Naive B cell (primary cell): ENCODE measurements at regions not wholly inside any gene's neighbourhood (a gene's known extent, or its start where the extent isn't known, plus 50 kb on each side); places are given as distances from the start of the nearest gene placed in this dataset.

Experiments used
- ATAC-seq, 2 donors: fragments of 150-1000 bp; cut with Tn5 transposase; 2 replicates each; pipeline ENCODE4 v1.10.0; 2021; ENCODE audit warnings: low read depth in 2 of 2, mild to moderate bottlenecking in 2 of 2, moderate library complexity in 2 of 2
- DNase-seq: peaks from one replicate; pipeline ENCODE4 v3.0.0; 2022
- H3K27ac Mint-ChIP-seq, 6 donors: one replicate each; pipeline ENCODE4 v1.8.0; 2020 to 2022; ENCODE audit warnings: mild to moderate bottlenecking in 6 of 6, mixed read lengths in 6 of 6, moderate library complexity in 5 of 6, inconsistent platforms in 2 of 6
- H3K27me3 Mint-ChIP-seq, 3 donors: one replicate each; pipeline ENCODE4 v1.8.0; 2021 to 2022; ENCODE audit warnings: mixed read lengths in 3 of 3, mild to moderate bottlenecking in 1 of 3
- H3K36me3 Mint-ChIP-seq, 2 donors: one replicate each; pipeline ENCODE4 v1.8.0; 2020 to 2022; ENCODE audit warnings: mixed read lengths in 2 of 2, inconsistent platforms in 1 of 2, mild to moderate bottlenecking in 1 of 2
- H3K4me1 Mint-ChIP-seq, 3 donors: one replicate each; pipeline ENCODE4 v1.8.0; 2020 to 2022; ENCODE audit warnings: mixed read lengths in 3 of 3, inconsistent platforms in 1 of 3, mild to moderate bottlenecking in 1 of 3, moderate library complexity in 1 of 3
- H3K4me3 Mint-ChIP-seq, 8 donors: one replicate each; pipeline ENCODE4 v1.8.0; 2020 to 2022; ENCODE audit warnings: mild to moderate bottlenecking in 8 of 8, mixed read lengths in 8 of 8, moderate library complexity in 8 of 8, inconsistent platforms in 2 of 8
- H3K9me3 Mint-ChIP-seq, 7 donors: one replicate each; pipeline ENCODE4 v1.8.0; 2020 to 2022; ENCODE audit warnings: mixed read lengths in 7 of 7, mild to moderate bottlenecking in 5 of 7, inconsistent platforms in 2 of 7, moderate library complexity in 1 of 7

DNA sequence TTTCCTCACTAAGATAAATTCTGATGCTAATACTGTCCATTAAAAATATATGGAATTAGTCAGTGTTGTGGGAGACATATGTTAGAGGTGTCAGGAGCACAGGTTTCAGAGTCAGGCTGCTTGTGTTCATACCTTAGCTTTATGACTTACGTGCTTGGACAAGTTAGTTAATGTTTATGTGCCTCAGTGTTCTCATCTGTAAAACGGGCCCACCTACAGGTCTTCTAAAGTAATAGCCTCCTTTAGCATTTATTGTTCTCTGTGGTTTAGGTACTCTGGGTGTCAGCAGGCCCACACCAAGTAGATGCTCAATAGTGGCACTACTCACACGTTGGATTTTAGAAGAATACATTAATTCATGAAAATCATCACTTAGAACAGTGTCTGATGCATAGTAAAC is 308.7 kb upstream of the ZC3H12C start:
- no peak for ATAC-seq
- Mint-ChIP-seq H3K27ac (no peak overlapping the region), H3K36me3 (no peaks in the 10 kb centered on the region), H3K27me3 (peaks cover 0 to 13% (median 0%) of the 10 kb centered on the region in 3 donors), H3K9me3 (no peaks in the 10 kb centered on the region), H3K4me1 (no peaks in the 10 kb centered on the region), H3K4me3 (no peak overlapping the region)
- no peak for DNase-seq

DNA sequence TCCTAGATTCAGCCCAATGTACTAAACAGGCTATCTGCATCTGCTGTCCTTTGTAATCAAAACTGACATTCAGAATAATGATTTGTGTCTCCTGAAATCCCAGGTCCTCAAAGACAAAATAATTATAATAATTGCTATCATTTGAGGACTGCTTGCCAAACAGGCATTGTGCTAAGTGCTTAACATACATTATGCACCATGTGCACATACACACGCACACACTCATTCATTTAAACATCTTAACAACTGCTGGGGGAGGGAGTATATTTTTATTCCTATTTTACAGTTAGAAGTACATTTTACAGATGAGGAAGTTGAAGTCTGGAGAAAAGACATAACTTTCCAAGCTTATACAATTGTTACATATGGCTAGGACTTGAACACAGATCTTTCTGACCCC is 308.0 kb upstream of the ZC3H12C start:
- DNase-seq (no peak), ATAC-seq (no peak)
- Mint-ChIP-seq H3K4me3 (no peak overlapping the region), H3K27me3 (peaks cover 0 to 13% (median 0%) of the 10 kb centered on the region in 3 donors), H3K4me1 (no peaks in the 10 kb centered on the region), H3K27ac (no peak overlapping the region), H3K36me3 (no peaks in the 10 kb centered on the region), H3K9me3 (no peaks in the 10 kb centered on the region)

DNA sequence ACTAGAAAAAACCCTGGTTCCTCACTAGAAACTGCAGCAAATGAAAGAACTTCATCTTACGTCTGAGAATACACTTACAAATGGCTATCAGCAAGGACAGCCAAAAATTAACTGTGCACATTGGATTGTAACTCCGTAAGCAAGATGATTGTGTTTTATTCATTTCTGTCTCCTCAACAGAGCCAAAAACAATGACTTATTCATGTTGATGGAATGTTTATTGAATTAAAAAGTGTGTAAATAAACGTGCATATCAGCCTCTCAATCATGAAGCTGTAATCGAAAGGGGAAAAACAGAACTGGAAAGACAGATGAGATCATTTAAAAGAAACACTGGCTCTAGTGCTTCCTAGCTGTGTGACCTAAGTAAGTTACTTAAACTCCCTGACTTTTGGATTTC is 307.5 kb upstream of the ZC3H12C start:
- no peak for DNase-seq
- no peak for ATAC-seq
- no peaks in the 10 kb centered on the region for H3K9me3 Mint-ChIP-seq
- no peaks in the 10 kb centered on the region for H3K4me1 Mint-ChIP-seq
- no peak overlapping the region for H3K4me3 Mint-ChIP-seq
- H3K27me3 Mint-ChIP-seq, result peaks cover 0 to 13% (median 0%) of the 10 kb centered on the region in 3 donors
- H3K27ac Mint-ChIP-seq, result no peak overlapping the region
- H3K36me3 Mint-ChIP-seq, result no peaks in the 10 kb centered on the region

GRCh38 chr11:109788948-109789490 is 304.2 kb upstream of the ZC3H12C start:
- no peak for DNase-seq
- Mint-ChIP-seq H3K27me3 (peaks cover 0 to 10% (median 0%) of the 10 kb centered on the region in 3 donors), H3K4me1 (no peaks in the 10 kb centered on the region), H3K4me3 (no peak overlapping the region), H3K36me3 (no peaks in the 10 kb centered on the region), H3K9me3 (no peaks in the 10 kb centered on the region), H3K27ac (peak overlapping the region in 1 of 6 donors; percentile 45)
- no peak for ATAC-seq

GRCh38 chr11:109789901-109790300 is 303.3 kb upstream of the ZC3H12C start:
- H3K4me3 Mint-ChIP-seq, result no peak overlapping the region
- DNase-seq, result no peak
- no peaks in the 10 kb centered on the region for H3K9me3 Mint-ChIP-seq
- H3K36me3 Mint-ChIP-seq, result no peaks in the 10 kb centered on the region
- no peaks in the 10 kb centered on the region for H3K4me1 Mint-ChIP-seq
- no peak for ATAC-seq
- no peak overlapping the region for H3K27ac Mint-ChIP-seq
- peaks cover 0 to 8% (median 0%) of the 10 kb centered on the region in 3 donors for H3K27me3 Mint-ChIP-seq

DNA sequence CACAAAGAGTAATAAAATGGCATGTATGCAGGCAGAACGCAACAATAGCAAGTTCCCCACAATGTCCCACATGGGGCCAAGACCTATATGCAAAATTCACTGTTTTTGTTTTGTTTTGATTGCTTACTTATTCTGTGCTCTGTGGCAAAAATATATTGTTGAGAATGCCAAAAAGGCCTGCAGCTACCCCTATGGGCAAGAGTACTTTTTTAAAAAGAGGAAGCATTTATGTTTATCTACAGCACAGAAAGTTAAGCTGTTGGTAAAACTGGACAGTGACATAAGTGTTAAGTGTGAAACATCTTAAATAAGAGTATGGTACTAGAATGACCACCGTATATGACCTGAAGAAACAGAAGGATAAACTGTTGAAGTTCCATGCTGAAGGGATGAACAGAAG is 301.9 kb upstream of the ZC3H12C start:
- no peaks in the 10 kb centered on the region for H3K9me3 Mint-ChIP-seq
- H3K4me1 Mint-ChIP-seq, result no peaks in the 10 kb centered on the region
- DNase-seq, result no peak
- no peak overlapping the region for H3K4me3 Mint-ChIP-seq
- ATAC-seq, result no peak
- peaks cover 0 to 3% of the 10 kb centered on the region in 2 donors for H3K36me3 Mint-ChIP-seq
- H3K27ac Mint-ChIP-seq, result no peak overlapping the region
- peaks cover 0 to 8% (median 0%) of the 10 kb centered on the region in 3 donors for H3K27me3 Mint-ChIP-seq

- no peak for DNase-seq
- no peaks in the 10 kb centered on the region for H3K9me3 Mint-ChIP-seq
- no peak for ATAC-seq
- H3K4me1 Mint-ChIP-seq, result no peaks in the 10 kb centered on the region
- no peaks in the 10 kb centered on the region for H3K27me3 Mint-ChIP-seq
- H3K27ac Mint-ChIP-seq, result no peak overlapping the region
- H3K4me3 Mint-ChIP-seq, result no peak overlapping the region
- H3K36me3 Mint-ChIP-seq, result peaks cover 0 to 5% of the 10 kb centered on the region in 2 donors
Observed at GRCh38 chr11:109794501-109794900, 298.7 kb upstream of the ZC3H12C start.

GRCh38 chr11:109795234-109795633 is 298.0 kb upstream of the ZC3H12C start:
- peaks cover 0 to 4% (median 2%) of the 10 kb centered on the region in 7 donors for H3K9me3 Mint-ChIP-seq
- H3K36me3 Mint-ChIP-seq, result peaks cover 0 to 5% of the 10 kb centered on the region in 2 donors
- no peak overlapping the region for H3K4me3 Mint-ChIP-seq
- no peak for DNase-seq
- H3K27ac Mint-ChIP-seq, result no peak overlapping the region
- H3K4me1 Mint-ChIP-seq, result no peaks in the 10 kb centered on the region
- no peaks in the 10 kb centered on the region for H3K27me3 Mint-ChIP-seq
- no peak for ATAC-seq

DNA sequence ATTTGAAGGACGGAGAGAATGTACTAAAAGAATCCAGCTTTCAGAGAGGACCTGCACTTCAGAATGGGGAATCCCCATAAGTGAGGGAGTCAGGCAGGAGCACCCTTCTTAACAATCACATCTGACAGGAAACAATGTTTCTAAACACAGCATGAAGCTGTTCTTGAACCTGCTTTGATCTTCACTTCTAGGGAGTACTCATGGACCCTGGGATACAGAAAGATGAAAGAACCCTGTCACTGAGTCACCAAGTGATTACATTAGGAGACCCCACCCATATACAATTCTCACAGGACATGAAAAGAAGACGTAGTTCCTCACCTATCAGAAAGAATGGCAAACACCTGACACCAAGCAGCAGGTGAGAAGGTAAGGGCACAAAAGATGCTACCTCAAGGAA is 296.9 kb upstream of the ZC3H12C start:
- H3K4me1 Mint-ChIP-seq, result no peaks in the 10 kb centered on the region
- ATAC-seq, result no peak

GRCh38 chr11:109798521-109798920 is 294.7 kb upstream of the ZC3H12C start:
- no peak for ATAC-seq
- Mint-ChIP-seq H3K4me3 (no peak overlapping the region), H3K27me3 (peaks cover 0 to 8% (median under 1%) of the 10 kb centered on the region in 3 donors), H3K27ac (no peak overlapping the region), H3K9me3 (peaks cover under 1 to 8% (median 4%) of the 10 kb centered on the region in 7 donors), H3K36me3 (peaks cover 0 to 5% of the 10 kb centered on the region in 2 donors), H3K4me1 (no peaks in the 10 kb centered on the region)
- DNase-seq, result no peak

More for the DNA sequence above, 296.9 kb upstream of the ZC3H12C start:
- H3K27ac Mint-ChIP-seq, result no peak overlapping the region
- DNase-seq, result no peak
- H3K27me3 Mint-ChIP-seq, result no peaks in the 10 kb centered on the region
- H3K4me3 Mint-ChIP-seq, result no peak overlapping the region
- H3K9me3 Mint-ChIP-seq, result peaks cover 0 to 6% (median 4%) of the 10 kb centered on the region in 7 donors
- peaks cover 0 to 5% of the 10 kb centered on the region in 2 donors for H3K36me3 Mint-ChIP-seq

- DNase-seq, result no peak
- Mint-ChIP-seq H3K36me3 (peaks cover 0 to 5% of the 10 kb centered on the region in 2 donors), H3K9me3 (peaks cover 3 to 9% (median 6%) of the 10 kb centered on the region in 7 donors), H3K4me3 (no peak overlapping the region), H3K4me1 (no peaks in the 10 kb centered on the region), H3K27ac (no peak overlapping the region), H3K27me3 (peaks cover 0 to 8% (median 6%) of the 10 kb centered on the region in 3 donors)
- ATAC-seq, result no peak
Observed at GRCh38 chr11:109799604-109800003, 293.6 kb upstream of the ZC3H12C start.

GRCh38 chr11:109804911-109805310 is 288.3 kb upstream of the ZC3H12C start:
- Mint-ChIP-seq H3K27ac (peak overlapping the region in 1 of 6 donors; percentile 41), H3K4me3 (no peak overlapping the region), H3K27me3 (peaks cover 0 to 8% (median 6%) of the 10 kb centered on the region in 3 donors), H3K9me3 (peaks cover 5 to 23% (median 11%) of the 10 kb centered on the region in 7 donors), H3K36me3 (peaks cover 0 to 8% of the 10 kb centered on the region in 2 donors), H3K4me1 (no peaks in the 10 kb centered on the region)
- no peak for ATAC-seq
- no peak for DNase-seq

GRCh38 chr11:109806205-109806604 is 287.0 kb upstream of the ZC3H12C start:
- DNase-seq (no peak), ATAC-seq (no peak)
- peaks cover 0 to 8% of the 10 kb centered on the region in 2 donors for H3K36me3 Mint-ChIP-seq
- no peaks in the 10 kb centered on the region for H3K4me1 Mint-ChIP-seq
- no peak overlapping the region for H3K27ac Mint-ChIP-seq
- H3K9me3 Mint-ChIP-seq, result peaks cover 4 to 23% (median 9%) of the 10 kb centered on the region in 7 donors
- peaks cover 0 to 12% (median 6%) of the 10 kb centered on the region in 3 donors for H3K27me3 Mint-ChIP-seq
- H3K4me3 Mint-ChIP-seq, result no peak overlapping the region

GRCh38 chr11:109808569-109808968 is 284.6 kb upstream of the ZC3H12C start:
- H3K27me3 Mint-ChIP-seq, result peaks cover 0 to 6% (median 5%) of the 10 kb centered on the region in 3 donors
- H3K36me3 Mint-ChIP-seq, result peaks cover 0 to 8% of the 10 kb centered on the region in 2 donors
- no peak overlapping the region for H3K4me3 Mint-ChIP-seq
- peaks cover 0 to 22% (median 9%) of the 10 kb centered on the region in 7 donors for H3K9me3 Mint-ChIP-seq
- H3K27ac Mint-ChIP-seq, result no peak overlapping the region
- DNase-seq (no peak), ATAC-seq (no peak)
- H3K4me1 Mint-ChIP-seq, result no peaks in the 10 kb centered on the region
